ENCODE measurements at regions not wholly inside any gene's neighbourhood (a gene's known extent, or its start where the extent isn't known, plus 50 kb on each side); places are given as distances from the start of the nearest gene placed in this dataset.
"Not testable (repeated sequence)": the region's sequence is repeated elsewhere in the genome, so short reads cannot be mapped to it uniquely, and the experiment has no call there.

DNA sequence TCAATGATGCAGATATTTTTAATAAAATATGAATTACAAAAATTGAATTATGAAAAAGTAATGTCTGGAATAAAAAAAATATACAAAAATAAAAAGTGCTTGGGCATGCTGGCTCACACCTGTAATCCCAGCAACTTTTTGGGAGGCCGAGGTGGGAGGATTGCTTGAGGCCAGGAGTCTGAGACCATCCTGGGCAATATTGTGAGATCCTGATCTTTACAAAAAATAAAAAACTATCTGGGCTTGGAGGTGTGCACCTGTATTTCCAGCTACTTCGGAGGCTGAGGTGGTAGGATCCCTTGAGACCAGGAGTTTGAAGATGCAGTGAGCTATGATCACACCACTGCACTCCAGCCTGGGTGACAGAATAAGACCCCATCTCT lies 141.8 kb downstream of the NPIPB5 start:
- TF ChIP-seq CTCF (conservative IDR thresholded peaks at IDR 0.05 in 1 of 2, IDR thresholded peaks at IDR 0.05 in 1 of 2; ENCODE audit: low read depth in 1 of 2, low read length in 2 of 2): no peak
- no peak for TF ChIP-seq EZH2 (IDR thresholded peaks at IDR 0.05; ENCODE audit: low read length, missing control alignments)
- H3K9me3 ChIP-seq (ENCODE audit: control insufficient read depth, insufficient read depth, low read depth, low read length): no peaks in the 10 kb centered on the region
- no peak overlapping the region for H3K4me3 ChIP-seq (replicated peaks in 1 of 4; ENCODE audit: control extremely low read depth in 1 of 4, insufficient read depth in 1 of 4, low read depth in 3 of 4, low read length in 4 of 4)
- no peak overlapping the region for H3K9ac ChIP-seq (ENCODE audit: insufficient read depth, low read length)
- no peak overlapping the region for H2AFZ ChIP-seq (ENCODE audit: low read length)
- H3K79me2 ChIP-seq (ENCODE audit: control insufficient read depth, insufficient read depth, low read length): no peaks in the 10 kb centered on the region
- H4K20me1 ChIP-seq (ENCODE audit: control insufficient read depth, extremely low read depth, insufficient read depth, low read length): no peaks in the 10 kb centered on the region
- no peaks in the 10 kb centered on the region for H3K4me1 ChIP-seq (ENCODE audit: control insufficient read depth, extremely low read depth, insufficient read depth, low read length)
- no peak for DNase-seq (ENCODE audit: low read depth in 2 of 2)
- peaks cover 3% of the 10 kb centered on the region for H3K27me3 ChIP-seq (ENCODE audit: control insufficient read depth, insufficient read depth, low read length)
- H3K36me3 ChIP-seq (ENCODE audit: control insufficient read depth, insufficient read depth, low read length): no peaks in the 10 kb centered on the region
- no peak overlapping the region for H3K27ac ChIP-seq (ENCODE audit: insufficient read depth, low read length)
- no peak overlapping the region for H3K4me2 ChIP-seq (ENCODE audit: extremely low read depth, insufficient read depth, low read length)

DNA sequence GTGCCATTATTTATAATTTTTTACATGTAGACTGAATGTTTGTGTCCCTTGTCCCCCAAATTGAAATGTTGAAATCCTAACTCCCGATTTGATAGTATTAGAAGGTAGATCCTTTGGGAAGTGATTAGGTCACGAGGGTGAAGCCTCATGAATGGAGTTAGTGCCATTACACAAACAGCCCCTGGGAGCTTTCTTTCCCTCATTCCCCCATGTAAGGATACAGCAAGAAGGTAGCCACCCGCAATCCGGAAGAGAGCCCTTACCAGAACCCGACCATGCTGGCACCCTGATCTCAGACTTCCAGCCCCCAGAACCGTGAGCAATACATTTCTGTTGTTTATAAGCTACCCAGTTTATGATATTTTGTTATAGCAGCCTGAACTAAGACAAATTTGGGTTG lies 143.2 kb downstream of the NPIPB5 start:
- DNase-seq (ENCODE audit: low read depth in 2 of 2): no peak

DNA sequence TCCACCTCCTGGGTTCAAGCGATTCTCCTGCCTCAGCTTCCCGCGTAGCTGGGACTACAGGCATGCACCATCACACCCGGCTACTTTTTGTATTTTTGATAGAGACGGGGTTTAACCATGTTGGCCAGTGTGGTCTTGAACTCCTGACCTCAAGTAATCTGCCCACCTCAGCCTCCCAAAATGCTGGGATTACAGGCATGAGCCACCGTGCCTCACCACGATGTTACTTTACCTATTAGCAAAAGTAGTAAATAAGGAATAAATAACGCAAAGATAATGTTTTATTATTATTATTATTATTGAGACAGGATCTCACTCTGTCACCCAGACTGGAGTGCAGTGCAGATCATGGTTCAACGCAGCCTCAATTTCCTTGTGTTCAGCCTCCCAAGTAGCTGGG lies 145.9 kb downstream of the NPIPB5 start:
- H4K20me1 ChIP-seq (ENCODE audit: control insufficient read depth, extremely low read depth, insufficient read depth, low read length); H3K4me1 ChIP-seq (ENCODE audit: control insufficient read depth, extremely low read depth, insufficient read depth, low read length); H3K27me3 ChIP-seq (ENCODE audit: control insufficient read depth, insufficient read depth, low read length); H3K4me2 ChIP-seq (ENCODE audit: extremely low read depth, insufficient read depth, low read length); H3K4me3 ChIP-seq (replicated peaks in 1 of 4; ENCODE audit: control extremely low read depth in 1 of 4, insufficient read depth in 1 of 4, low read depth in 3 of 4, low read length in 4 of 4); H3K9me3 ChIP-seq (ENCODE audit: control insufficient read depth, insufficient read depth, low read depth, low read length); H2AFZ ChIP-seq (ENCODE audit: low read length); H3K36me3 ChIP-seq (ENCODE audit: control insufficient read depth, insufficient read depth, low read length); H3K9ac ChIP-seq (ENCODE audit: insufficient read depth, low read length); H3K27ac ChIP-seq (ENCODE audit: insufficient read depth, low read length); DNase-seq (ENCODE audit: low read depth in 2 of 2); H3K79me2 ChIP-seq (ENCODE audit: control insufficient read depth, insufficient read depth, low read length): not testable (repeated sequence)

More for the DNA sequence above, 143.2 kb downstream of the NPIPB5 start:
- H4K20me1 ChIP-seq (ENCODE audit: control insufficient read depth, extremely low read depth, insufficient read depth, low read length): no peaks in the 10 kb centered on the region
- no peak overlapping the region for H3K9ac ChIP-seq (ENCODE audit: insufficient read depth, low read length)
- no peak overlapping the region for H2AFZ ChIP-seq (ENCODE audit: low read length)
- no peaks in the 10 kb centered on the region for H3K27me3 ChIP-seq (ENCODE audit: control insufficient read depth, insufficient read depth, low read length)
- H3K4me2 ChIP-seq (ENCODE audit: extremely low read depth, insufficient read depth, low read length): no peak overlapping the region
- no peaks in the 10 kb centered on the region for H3K9me3 ChIP-seq (ENCODE audit: control insufficient read depth, insufficient read depth, low read depth, low read length)
- no peak for TF ChIP-seq EZH2 (IDR thresholded peaks at IDR 0.05; ENCODE audit: low read length, missing control alignments)
- TF ChIP-seq CTCF (conservative IDR thresholded peaks at IDR 0.05 in 1 of 2, IDR thresholded peaks at IDR 0.05 in 1 of 2; ENCODE audit: low read depth in 1 of 2, low read length in 2 of 2): no peak
- H3K27ac ChIP-seq (ENCODE audit: insufficient read depth, low read length): no peak overlapping the region
- H3K4me3 ChIP-seq (replicated peaks in 1 of 4; ENCODE audit: control extremely low read depth in 1 of 4, insufficient read depth in 1 of 4, low read depth in 3 of 4, low read length in 4 of 4): no peak overlapping the region
- no peaks in the 10 kb centered on the region for H3K79me2 ChIP-seq (ENCODE audit: control insufficient read depth, insufficient read depth, low read length)
- H3K4me1 ChIP-seq (ENCODE audit: control insufficient read depth, extremely low read depth, insufficient read depth, low read length): no peaks in the 10 kb centered on the region
- no peaks in the 10 kb centered on the region for H3K36me3 ChIP-seq (ENCODE audit: control insufficient read depth, insufficient read depth, low read length)

- Histone ChIP-seq H3K4me2 (ENCODE audit: extremely low read depth, insufficient read depth, low read length) (no peak overlapping the region), H3K36me3 (ENCODE audit: control insufficient read depth, insufficient read depth, low read length) (no peaks in the 10 kb centered on the region), H3K27ac (ENCODE audit: insufficient read depth, low read length) (no peak overlapping the region), H3K27me3 (ENCODE audit: control insufficient read depth, insufficient read depth, low read length) (peaks cover 5% of the 10 kb centered on the region), H4K20me1 (ENCODE audit: control insufficient read depth, extremely low read depth, insufficient read depth, low read length) (no peaks in the 10 kb centered on the region), H3K79me2 (ENCODE audit: control insufficient read depth, insufficient read depth, low read length) (no peaks in the 10 kb centered on the region), H3K4me1 (ENCODE audit: control insufficient read depth, extremely low read depth, insufficient read depth, low read length) (no peaks in the 10 kb centered on the region), H3K9me3 (ENCODE audit: control insufficient read depth, insufficient read depth, low read depth, low read length) (no peaks in the 10 kb centered on the region), H3K9ac (ENCODE audit: insufficient read depth, low read length) (no peak overlapping the region), H3K4me3 (replicated peaks in 1 of 4; ENCODE audit: control extremely low read depth in 1 of 4, insufficient read depth in 1 of 4, low read depth in 3 of 4, low read length in 4 of 4) (no peak overlapping the region), H2AFZ (ENCODE audit: low read length) (no peak overlapping the region)
- DNase-seq (ENCODE audit: low read depth in 2 of 2): no peak
- TF ChIP-seq CTCF (conservative IDR thresholded peaks at IDR 0.05 in 1 of 2, IDR thresholded peaks at IDR 0.05 in 1 of 2; ENCODE audit: low read depth in 1 of 2, low read length in 2 of 2): no peak
- no peak for TF ChIP-seq EZH2 (IDR thresholded peaks at IDR 0.05; ENCODE audit: low read length, missing control alignments)
Observed at GRCh38 chr16:22659933-22660332, 149.2 kb downstream of the NPIPB5 start.
